Testis (tissue), 2 donors: ENCODE measurements at regions not wholly inside any gene's neighbourhood (a gene's known extent, or its start where the extent isn't known, plus 50 kb on each side); places are given as distances from the start of the nearest gene placed in this dataset.

Experiments used
- DNase-seq: peaks from one replicate; pipeline ENCODE4 v3.0.0-alpha.2; 2019
- H3K27ac ChIP-seq, 2 donors: fragments of 200-600 bp; sonication (generic); one replicate each; pipeline ENCODE4 v1.5.1; 2019
- H3K27me3 ChIP-seq: fragments of 200-600 bp; sonication (generic); one replicate; pipeline ENCODE4 v1.5.1; 2019
- H3K36me3 ChIP-seq: fragments of 200-600 bp; sonication (generic); one replicate; pipeline ENCODE4 v1.5.1; 2017; ENCODE audit warnings: low read depth; ENCODE audit errors: missing control alignments
- H3K4me1 ChIP-seq: fragments of 200-600 bp; sonication (generic); one replicate; pipeline ENCODE4 v1.5.1; 2019
- H3K4me3 ChIP-seq, 2 donors: fragments of 200-600 bp; sonication (generic); one replicate each; pipeline ENCODE4 v1.5.1; 2017 to 2019
- H3K9me3 ChIP-seq: fragments of 200-600 bp; sonication (generic); one replicate; pipeline ENCODE4 v1.5.1; 2017
- CTCF ChIP-seq, 3 experiments: fragments of 450-650 bp in 2 of 3; fragments of 200-600 bp in 1 of 3; sonication (generic) in 1 of 3; IDR thresholded peaks; one replicate each; pipeline ENCODE4 v1.5.1; 2016 to 2019; ENCODE audit warnings: antibody characterized with exemption in 3 of 3, mild to moderate bottlenecking in 2 of 3, moderate library complexity in 1 of 3
- POLR2A ChIP-seq: fragments of 450-650 bp; IDR thresholded peaks from one replicate; pipeline ENCODE4 v1.6.1; 2017; ENCODE audit warnings: antibody characterized with exemption, mild to moderate bottlenecking, moderate library complexity
- WGBS, 2 donors: methylation state at CpG; one replicate each; pipeline ENCODE4 v1.1.5; 2018; 5-methylcytosine and 5-hydroxymethylcytosine counted together
- intact Hi-C: fragments of 100-400 bp; cut with DNase I; formaldehyde crosslinking; loops from one replicate; pipeline ENCODE4 v1.15.1; 2023; ENCODE audit warnings: low total_unique reads

DNA sequence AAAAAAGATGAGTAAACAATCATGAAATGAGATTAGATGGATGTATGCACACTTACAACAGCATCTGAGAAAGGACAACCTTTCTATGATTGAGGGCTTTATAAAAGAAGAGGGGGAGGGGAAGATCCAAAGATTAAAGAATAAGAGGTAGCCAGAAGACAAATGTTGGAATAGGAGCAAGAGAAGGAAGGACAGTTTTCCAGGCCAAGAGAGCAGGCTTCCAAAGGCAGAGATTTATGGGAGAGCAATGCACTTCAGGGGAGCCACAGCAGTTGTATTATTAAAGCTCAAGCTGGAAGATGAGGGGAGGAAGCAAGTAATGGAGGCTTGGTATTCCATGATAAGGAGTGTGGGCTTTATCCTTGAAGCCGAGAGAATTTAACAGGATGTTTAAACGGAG lies 110.3 kb upstream of the PTPN13 start:
- TF ChIP-seq POLR2A (no peak), CTCF (IDR thresholded peaks at IDR 0.05) (no peak)
- H3K27ac ChIP-seq, result no peak overlapping the region
- H3K9me3 ChIP-seq, result no peaks in the 10 kb centered on the region
- H3K4me1 ChIP-seq, result no peaks in the 10 kb centered on the region
- no peaks in the 10 kb centered on the region for H3K36me3 ChIP-seq
- no peaks in the 10 kb centered on the region for H3K27me3 ChIP-seq
- intact Hi-C loops, result no loop called here
- no peak overlapping the region for H3K4me3 ChIP-seq
- 43 to 44% methylated on average over 2 of the region's 2 CpGs for WGBS, 2 donors
- no peak for DNase-seq

- no peak for DNase-seq
- Histone ChIP-seq H3K36me3 (no peaks in the 10 kb centered on the region), H3K27me3 (no peaks in the 10 kb centered on the region), H3K4me3 (no peak overlapping the region), H3K27ac (no peak overlapping the region), H3K9me3 (no peaks in the 10 kb centered on the region), H3K4me1 (no peaks in the 10 kb centered on the region)
- intact Hi-C loops, result no loop called here
- 87 to 91% methylated on average over 3 of the region's 3 CpGs for WGBS, 2 donors
- TF ChIP-seq CTCF (IDR thresholded peaks at IDR 0.05) (no peak), POLR2A (no peak)
These were observed 109.9 kb upstream of the PTPN13 start for GRCh38 chr4:86484241-86484640.

DNA sequence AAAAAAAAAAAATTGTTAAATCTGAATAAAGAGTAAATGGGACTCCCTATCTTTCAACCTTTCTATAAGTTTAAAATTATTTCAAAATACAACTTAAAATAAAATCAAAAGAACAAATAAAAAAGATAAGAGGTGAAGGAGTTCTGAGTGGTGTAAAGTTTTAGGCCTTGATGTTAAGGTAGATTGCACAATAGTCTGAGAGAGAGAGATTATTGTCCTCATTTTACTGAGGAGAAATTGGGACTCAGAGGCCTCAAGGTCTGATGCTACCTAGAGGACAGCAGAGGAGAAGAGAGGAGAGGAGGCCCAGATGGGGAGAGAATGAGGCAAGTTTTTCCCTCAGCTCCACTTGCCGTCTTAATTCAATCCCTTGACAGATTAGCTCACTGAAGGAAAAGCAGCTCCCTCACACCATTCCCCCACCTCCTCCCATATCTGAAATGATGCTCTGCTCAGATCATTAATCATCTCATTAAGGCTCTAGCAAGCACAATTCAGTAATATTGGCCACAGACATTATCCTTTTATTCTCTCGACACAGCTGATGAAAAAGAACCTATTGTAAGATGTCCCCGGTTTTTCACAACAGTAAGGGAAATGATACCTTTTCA lies 106.3 kb upstream of the PTPN13 start:
- intact Hi-C loops, result no loop called here
- DNase-seq, result no peak
- Histone ChIP-seq H3K27me3 (no peaks in the 10 kb centered on the region), H3K27ac (no peak overlapping the region), H3K36me3 (no peaks in the 10 kb centered on the region), H3K4me3 (no peak overlapping the region), H3K4me1 (no peaks in the 10 kb centered on the region), H3K9me3 (no peaks in the 10 kb centered on the region)
- WGBS, 2 donors, result 88 to 94% methylated on average over 3 of the region's 3 CpGs
- TF ChIP-seq POLR2A (no peak), CTCF (IDR thresholded peaks at IDR 0.05) (no peak)

GRCh38 chr4:86493460-86493859 lies 100.7 kb upstream of the PTPN13 start:
- H3K36me3 ChIP-seq, result no peaks in the 10 kb centered on the region
- no peak overlapping the region for H3K27ac ChIP-seq
- peaks cover 13% of the 10 kb centered on the region for H3K4me1 ChIP-seq
- intact Hi-C loops, result no loop called here
- H3K27me3 ChIP-seq, result no peaks in the 10 kb centered on the region
- H3K4me3 ChIP-seq, result no peak overlapping the region
- DNase-seq, result no peak
- no peaks in the 10 kb centered on the region for H3K9me3 ChIP-seq
- TF ChIP-seq POLR2A (no peak), CTCF (IDR thresholded peaks at IDR 0.05) (no peak)
